GM19397 (cell line): ENCODE measurements at regions not wholly inside any gene's neighbourhood (a gene's known extent, or its start where the extent isn't known, plus 50 kb on each side); places are given as distances from the start of the nearest gene placed in this dataset.
"Not testable (repeated sequence)": the region's sequence is repeated elsewhere in the genome, so short reads cannot be mapped to it uniquely, and the experiment has no call there.

ENCODE experiments used
- ATAC-seq: cut with Tn5 transposase; IDR thresholded peaks from one replicate; pipeline ENCODE4 v1.9.1; 2021; ENCODE audit warnings: mild to moderate bottlenecking, moderate library complexity; ENCODE audit not compliant: unreplicated experiment

DNA sequence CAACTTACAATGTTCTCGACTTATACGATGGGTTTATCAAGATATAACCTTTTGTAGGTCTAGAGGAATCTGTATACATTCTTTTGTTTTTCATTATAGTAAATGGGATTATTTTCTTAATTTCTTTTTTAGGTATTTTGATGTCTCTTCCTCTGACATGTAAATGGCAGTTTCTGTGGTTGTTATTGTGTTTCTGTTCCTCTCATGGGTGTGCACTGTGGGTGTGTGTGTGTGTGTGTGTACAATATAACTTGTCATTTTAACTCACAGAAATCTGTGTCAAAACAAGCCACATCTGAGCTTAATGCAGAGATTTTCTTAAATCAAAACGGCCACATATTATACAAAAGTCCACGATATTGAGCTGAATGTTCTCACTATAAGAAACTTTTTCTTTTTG is 1300.8 kb upstream of the B3GALT2 start:
- no peak for ATAC-seq

DNA sequence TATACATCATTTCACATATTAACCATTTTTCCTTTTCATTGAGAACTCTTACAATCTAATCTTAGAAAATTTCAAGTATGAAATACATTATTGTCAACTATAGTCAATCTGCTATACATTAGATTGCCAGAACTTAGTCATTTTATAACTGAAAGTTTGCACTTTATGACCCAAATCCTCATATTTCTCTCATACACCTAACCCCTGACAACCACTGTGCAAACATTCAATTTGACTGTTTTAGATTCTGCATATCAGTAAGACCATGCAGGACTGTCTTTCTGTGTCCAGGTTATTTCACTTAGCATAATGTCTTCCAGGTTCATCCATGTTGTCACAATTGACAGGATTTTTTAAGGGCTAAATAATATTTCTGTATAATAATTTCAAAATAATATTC is 1299.0 kb upstream of the B3GALT2 start:
- no peak for ATAC-seq

DNA sequence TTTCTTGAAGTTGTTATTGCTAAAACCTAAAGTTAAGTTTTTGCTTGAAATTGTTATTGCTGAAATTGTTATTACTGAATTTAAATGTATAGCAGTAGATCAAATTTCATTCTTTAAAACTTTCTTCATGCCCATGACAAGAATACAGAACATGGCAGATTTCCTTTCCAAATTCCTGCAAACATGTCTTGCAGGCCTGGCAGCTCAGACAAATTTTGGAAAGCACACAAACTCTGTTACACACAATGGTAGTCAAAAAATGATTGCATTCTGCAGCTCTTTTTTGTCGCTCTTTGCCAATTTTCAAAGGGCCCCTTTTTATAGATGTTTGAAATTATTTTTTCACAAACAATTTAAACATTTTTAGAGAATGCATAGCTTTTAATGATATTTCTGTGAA is 1292.3 kb upstream of the B3GALT2 start:
- no peak for ATAC-seq

DNA sequence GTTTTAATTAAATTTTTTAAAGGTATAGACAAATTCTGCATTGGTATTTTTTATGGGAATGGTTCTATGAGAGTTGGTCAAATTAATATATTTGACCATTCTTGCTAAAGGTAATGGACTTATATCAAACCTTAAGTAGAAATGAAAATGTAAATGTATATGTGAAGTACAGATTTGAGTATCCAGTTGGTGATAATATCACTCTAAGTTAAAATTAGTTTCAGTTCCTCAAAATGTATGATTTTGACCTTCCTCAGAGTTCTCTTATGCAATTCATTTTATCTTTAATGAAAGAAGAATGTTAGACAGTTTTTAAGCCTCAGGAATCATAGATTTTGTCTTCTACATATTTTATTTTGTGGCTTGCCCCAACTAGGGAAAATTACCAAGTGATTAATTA is 1291.5 kb upstream of the B3GALT2 start:
- peak; percentile 62 for ATAC-seq

DNA sequence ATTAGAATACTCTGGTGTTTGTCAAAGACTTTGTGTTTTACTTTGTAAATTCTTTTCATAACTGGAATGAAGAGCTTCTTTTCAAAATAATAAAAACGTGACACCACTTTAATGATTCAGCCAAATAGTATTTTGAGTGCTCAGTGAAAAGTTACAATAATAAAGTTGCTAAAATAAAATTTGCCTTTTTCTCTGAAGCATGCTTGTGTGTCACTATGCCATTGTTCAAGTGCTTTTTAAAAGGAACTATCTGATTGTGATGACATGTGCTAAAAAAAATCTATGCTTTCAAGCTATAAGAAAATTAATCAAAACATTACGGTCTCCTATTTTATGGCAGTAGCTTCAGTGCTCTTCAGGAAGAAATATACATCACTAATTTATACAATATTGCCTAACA is 1290.5 kb upstream of the B3GALT2 start:
- no peak for ATAC-seq

DNA sequence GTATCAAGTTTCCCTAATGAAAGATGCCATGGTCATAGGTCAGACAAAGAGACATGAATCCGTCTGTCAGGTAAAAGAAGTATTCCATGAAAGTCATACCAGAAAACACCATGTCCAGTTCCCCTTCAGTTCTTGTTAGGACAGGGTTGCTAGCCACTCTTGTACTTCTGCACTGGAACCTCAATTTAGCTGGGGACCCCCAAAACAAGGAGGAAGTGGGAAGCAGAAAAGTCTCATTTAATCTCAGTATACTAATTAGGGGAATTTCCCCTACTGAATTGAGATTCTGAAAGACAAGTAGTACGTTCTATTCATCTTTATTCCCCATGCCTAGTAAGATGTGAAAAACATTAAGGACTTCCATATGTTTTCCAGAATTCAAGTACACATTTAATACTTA is 1289.9 kb upstream of the B3GALT2 start:
- ATAC-seq = no peak

DNA sequence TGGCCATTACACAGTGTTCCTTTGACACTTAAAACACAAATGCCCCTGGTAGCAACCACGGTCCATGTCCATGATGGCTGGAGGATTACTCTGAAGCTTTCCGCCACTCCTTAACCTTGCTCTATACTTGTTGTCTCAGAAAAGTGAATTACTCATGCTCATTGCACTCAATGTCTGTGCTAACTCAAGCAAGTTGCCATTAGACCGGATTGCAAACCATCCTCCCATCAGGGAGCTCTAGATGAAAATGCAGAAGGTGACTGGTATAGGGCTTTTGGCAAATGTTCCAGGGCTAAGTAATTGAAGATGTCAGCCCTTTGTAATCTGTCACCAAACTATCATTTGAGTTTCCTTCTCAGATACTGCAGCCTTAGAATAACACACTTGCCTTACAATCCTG is 1288.3 kb upstream of the B3GALT2 start:
- ATAC-seq = no peak

DNA sequence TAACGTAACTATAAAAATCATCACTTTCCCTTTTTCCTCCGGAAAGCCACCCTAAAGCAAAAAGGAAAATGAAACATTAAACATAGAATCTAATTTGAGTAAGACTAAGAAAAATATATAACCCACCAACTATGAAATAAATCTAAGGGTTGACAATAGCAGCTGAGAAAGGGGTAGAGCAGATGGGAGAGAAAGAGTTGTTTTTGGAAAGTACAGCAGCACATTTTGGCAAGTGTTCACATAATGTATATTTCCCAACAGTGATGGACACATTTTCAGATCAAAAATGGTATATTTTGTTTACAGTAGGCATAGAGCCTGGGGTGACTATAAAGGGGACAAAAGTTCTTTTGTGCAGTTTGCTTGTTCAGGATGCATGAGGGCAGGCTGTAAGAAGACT is 1287.4 kb upstream of the B3GALT2 start:
- no peak for ATAC-seq

DNA sequence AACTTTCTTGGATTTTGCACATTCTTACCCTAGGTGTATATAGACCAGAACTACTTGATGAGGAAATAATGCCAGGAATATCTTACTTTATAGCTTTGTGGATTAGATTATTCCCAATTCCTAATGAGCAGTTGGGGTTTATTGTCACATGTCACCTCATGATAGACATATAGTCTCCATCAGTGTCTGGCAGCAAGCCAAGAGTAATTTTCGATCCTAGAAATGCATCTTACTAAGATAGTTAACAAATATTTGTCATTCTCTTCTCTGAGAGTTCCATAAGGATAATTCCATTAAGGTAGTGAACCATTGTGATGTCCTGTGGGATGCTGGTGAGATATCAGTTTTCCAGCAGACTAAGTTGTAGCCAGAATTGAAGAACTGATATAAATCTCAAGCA is 1282.9 kb upstream of the B3GALT2 start:
- ATAC-seq = no peak

DNA sequence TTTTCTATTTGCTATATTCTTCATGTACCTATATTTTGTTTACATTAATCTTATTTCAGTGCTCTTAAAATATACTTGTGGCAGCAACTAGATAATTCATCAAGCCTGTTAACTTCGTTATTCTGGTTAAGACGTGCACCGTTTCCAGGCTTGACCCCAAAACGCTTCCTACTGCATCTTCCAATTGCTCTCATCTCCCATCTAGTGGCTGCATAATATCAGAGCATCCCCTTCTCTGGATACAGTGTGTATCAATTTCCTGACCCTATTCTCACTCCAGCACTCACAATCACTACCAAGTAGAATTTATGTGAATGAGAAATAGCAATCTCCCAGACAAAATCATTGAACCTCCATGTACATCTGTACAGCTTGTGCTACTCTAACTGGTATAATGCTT is 1280.3 kb upstream of the B3GALT2 start:
- ATAC-seq = no peak

DNA sequence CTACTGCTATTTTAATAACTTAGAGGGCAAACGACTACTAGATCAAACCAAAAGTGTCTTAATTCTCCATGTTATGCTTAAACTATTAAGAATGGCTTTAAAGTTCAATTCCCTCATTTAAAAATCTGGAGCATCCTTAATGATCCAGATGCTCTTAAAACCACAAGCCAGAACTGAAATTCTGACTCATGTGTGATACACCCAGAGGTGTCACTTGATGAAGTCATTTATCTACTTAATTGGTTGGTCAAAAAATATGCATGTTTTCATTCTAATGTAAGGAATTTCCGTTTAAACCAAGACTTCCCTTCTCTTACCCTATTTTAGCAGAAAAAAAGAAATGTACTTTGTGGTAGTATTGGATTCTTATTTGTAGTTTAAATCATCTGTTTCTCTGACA is 1261.2 kb upstream of the B3GALT2 start:
- ATAC-seq = no peak

DNA sequence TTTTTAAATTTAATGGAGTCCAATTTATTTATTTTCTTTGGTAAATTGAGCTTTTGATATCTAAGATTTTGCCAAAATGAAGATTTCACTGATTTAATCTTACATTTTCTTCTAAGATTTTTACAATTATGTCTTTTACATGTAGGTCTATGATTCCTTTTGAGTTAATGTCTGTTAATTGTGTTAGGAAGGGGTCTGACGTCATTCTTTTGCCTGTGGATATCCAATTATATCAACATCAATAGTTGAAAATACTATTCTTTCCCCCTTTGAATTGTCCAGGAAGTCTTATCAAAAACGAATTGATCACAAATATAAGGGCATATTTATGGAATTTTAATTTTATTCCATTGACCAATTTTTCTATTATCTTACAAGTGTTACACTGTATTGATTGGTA is 1258.8 kb upstream of the B3GALT2 start:
- ATAC-seq = no peak

DNA sequence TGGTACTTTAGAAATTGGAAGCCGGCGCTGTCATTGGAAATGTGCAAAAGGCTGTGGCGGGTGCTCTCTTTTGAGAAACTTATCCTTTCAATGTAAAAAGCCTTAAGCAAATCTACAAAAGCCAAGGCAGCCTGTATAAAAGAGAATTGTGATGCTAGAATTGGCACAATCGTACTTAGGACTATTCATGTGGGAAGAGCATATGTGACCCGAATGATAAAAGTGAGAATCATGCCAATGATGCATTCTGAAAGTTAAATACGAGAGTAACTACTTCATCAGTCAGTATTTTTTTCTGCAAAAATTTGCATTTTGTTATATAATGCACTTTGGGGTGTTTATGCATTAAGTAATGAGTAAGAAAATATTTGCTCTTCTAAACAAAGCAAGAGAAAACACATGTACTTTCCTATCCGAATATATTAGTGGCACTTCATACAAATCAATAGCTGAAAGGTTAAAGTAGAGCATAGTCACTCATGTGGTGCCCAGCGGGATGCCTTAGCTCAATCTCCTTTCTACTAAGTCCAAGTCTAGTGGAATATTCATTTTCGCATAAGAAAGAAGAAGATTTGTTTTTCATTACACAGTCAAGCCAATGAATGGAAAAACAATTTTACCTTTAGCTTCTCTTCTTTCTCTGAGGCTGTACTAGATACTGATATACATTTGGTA is 1256.6 kb upstream of the B3GALT2 start:
- no peak for ATAC-seq

DNA sequence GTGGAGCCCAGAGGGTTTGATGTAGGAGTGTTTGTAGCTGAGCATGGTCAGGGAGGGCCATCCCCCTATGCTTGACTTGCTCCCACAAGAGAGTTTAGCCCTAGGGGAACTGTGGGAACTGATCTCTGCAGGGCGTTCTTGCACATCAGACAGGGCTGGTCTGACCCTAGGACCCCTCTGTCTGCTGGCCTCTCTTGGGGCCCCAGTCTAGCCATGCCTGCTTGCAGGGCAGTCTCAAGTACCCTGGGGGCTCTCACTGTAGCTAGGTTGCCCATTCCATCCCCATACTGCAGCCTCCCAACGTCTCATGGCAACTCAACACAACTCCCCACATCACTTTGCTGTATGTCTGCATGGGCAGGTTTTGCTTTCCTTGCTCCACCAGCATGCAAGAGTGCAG is 1250.7 kb upstream of the B3GALT2 start:
- ATAC-seq = no peak

DNA sequence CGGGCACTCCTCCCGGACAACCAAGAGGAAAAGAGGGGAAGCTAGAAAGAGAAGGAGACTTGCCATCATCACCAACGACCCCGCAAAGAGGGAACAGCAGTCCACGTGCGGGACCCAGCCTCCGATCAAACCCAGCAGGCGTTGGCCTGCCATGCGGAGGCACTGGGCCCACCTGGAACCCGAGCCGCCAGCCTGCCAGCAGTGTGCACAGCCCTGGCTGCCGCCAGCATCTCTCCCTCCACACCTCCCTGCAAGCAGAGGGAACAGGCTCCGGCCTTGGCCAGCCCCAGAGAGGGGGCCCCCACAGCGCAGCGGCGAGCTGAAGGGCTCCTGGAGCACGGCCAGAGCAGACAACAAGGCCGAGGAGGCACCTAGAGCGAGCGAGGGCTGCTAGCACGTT is 1244.7 kb upstream of the B3GALT2 start:
- ATAC-seq = no peak

DNA sequence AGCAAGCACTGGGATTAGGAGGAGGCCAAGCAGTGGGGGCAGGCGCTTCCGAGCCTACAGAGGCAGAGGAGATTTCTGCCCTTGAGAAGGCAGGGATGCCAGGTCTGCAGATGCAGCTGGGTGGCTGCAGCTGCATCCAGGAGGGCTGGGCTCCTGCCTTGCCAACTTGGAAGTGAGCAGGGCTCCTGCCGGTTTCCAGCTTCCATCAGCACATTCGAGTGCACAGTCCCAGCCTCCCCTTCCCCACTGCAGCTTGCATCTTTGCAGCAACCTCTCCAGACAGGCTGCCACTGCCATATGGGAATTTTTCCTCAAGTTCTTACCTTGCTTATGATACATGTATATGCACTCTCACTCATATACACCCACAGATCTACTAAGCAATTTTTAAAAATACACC is 1234.3 kb upstream of the B3GALT2 start:
- no peak for ATAC-seq

DNA sequence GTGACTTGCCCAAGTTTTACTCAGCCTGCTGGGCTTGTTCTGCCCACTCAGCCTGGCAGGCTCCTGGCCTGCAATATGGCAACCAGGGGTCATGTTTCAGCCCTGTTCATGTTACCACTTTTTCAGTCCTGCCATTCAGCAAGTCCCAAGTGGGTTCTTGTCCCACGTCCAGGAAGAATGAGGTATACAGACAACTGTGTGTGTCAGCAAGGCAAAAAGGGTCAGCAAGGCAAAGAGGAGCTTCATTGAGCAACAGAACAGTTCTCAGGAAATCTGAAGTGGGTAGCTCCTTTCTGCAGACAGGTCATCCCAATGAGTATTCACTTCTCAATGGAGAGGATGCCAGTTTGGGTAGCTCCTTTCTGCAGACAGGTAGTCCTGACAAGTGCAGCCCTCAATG is 1233.3 kb upstream of the B3GALT2 start:
- ATAC-seq = no peak

DNA sequence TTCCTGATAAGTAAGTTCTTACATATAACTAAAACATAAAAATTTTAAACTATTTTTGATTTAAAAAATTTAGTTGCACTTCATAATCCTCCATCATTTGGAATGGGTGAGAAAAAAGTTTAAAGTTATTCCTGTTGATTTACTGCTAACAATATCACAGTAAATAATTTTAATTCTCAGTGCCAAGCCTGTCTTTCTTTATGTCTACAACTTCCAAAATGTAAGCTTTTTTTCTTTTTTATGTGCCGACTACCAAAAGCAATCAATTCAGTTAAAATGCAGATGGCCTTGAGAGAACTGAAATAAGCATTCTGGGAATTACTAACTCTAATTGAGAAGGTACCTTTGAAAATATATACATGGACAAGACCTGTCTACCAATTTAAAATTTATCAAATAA is 1224.3 kb upstream of the B3GALT2 start:
- no peak for ATAC-seq

DNA sequence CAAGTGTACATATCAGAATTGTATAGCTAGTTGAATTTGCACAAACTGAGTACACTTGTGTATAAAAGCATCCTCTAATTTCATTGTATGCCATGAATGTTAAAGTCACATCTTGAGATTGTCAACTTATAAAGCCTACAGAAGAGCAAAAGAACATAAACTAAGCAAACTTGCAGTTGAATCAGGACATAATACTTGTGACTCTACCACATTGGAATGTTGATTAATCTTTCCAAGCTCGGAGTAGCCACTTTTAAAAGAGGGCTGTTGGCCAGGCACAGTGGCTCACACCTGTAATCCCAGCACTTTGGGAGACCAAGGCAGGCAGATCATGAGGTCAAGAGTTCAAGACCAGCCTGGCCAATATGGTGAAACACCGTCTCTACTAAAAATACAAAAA is 1220.8 kb upstream of the B3GALT2 start:
- ATAC-seq = not testable (repeated sequence)

DNA sequence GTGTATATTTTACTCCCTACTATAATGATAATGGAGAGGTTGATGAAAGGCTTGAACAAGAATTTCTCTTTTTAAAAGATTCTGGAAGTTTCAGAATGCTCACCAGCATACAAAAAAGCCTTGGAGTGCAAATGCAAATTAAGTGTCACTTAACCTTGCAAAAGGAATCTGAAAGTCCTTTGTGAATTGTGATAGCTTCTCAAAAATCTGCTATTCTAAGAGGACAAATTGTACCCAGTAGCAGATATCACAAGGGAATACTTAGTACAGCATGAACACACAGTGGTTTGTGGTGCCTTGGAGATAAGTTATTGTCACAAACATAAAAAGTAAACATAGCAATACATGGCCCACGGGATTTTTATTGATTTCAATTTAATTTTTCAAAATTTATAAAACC is 1208.3 kb upstream of the B3GALT2 start:
- no peak for ATAC-seq

DNA sequence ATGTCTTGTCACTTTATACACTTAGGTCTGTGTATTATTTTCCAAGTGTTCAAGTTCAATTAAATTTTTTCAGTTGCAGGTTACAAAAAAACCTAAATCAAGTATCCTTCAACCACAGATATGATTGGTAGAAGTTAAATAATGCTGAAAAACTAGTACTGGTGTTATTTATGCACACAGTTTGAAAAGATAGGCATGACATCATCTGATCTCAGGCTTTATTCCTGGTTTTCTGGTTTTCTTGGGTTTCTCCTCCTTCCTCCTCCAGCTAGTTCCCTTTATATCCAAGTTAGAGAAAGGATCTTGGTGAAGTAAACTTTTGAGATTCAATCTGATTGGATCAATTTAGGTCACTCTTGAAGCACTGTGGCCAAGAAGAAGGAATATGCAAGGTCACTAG is 1201.1 kb upstream of the B3GALT2 start:
- no peak for ATAC-seq

DNA sequence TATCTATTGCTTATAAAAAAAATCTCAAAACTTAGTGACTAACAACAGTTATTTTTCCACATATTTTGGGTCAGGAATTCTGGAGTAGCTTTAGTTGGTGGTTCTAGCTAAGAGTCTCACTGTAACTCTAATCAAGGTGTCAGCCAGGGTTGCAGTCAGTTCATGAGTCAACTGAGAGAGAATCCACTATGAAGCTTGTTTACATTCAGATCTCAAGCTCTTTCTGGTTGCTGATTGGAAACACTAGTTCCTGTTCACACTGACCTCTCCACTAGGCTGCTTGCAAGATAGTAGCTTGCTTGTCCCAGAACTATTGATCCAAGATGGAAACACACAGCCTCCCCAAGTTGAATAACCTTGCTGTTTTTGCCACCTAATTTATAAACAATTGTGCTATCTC is 1192.1 kb upstream of the B3GALT2 start:
- no peak for ATAC-seq

DNA sequence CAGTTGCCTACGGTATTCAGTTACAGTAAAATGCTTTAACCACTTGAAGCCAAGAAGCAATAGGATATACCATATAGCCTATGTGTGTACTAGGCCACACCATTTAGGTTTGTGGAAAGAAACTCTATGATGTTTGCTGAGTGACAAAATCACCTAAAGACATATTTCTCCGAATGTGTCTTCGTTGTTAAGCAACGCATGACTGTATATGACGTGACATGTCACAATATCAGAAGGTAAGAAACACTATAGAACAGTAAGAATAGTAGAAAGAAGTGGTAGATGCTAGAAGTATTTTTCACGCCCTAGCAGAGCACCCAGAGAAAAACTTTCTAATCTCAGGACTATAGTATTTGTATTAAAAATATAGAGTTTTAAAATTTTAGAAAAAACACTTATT is 1188.2 kb upstream of the B3GALT2 start:
- ATAC-seq = no peak

DNA sequence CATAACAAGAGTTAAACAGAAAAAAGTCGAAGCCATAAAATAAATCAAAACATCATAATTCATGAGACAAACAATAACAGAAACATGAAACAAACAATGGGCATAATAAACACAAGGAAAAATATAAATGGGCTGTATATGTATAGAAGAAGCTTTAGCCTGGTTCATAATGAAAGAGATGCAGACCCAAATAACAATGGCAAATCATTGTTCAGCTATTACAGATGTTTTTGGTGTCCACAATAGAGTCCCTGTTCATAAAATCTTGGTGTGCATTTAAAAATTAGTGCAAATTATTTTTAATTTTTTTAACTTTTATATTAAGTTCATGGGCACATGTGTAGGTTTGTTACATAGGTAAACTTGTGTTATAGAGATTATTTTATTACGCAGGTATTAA is 1185.9 kb upstream of the B3GALT2 start:
- ATAC-seq = no peak
